ENCODE measurements at regions not wholly inside any gene's neighbourhood (a gene's known extent, or its start where the extent isn't known, plus 50 kb on each side); places are given as distances from the start of the nearest gene placed in this dataset.

DNA sequence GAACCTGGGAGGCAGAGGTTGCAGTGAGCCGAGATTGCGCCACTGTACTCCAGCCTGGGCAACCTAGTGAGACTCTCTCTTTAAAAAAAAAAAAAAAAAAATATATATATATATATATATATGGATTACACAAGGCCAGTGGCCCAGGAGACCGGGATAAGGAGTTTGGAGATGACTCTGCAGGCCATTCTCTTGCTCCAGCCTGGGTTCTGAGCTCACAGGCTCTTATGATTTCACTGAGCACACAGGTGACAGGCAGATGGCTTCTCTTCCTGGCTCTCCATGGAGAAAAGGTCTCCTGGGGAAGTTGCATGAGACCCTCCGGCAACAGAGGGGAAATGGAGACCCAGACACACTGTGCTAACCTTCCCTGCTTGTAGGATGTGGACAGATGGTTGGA is 98.7 kb upstream of the VASH1 start:
- TF ChIP-seq, protein P1, sequence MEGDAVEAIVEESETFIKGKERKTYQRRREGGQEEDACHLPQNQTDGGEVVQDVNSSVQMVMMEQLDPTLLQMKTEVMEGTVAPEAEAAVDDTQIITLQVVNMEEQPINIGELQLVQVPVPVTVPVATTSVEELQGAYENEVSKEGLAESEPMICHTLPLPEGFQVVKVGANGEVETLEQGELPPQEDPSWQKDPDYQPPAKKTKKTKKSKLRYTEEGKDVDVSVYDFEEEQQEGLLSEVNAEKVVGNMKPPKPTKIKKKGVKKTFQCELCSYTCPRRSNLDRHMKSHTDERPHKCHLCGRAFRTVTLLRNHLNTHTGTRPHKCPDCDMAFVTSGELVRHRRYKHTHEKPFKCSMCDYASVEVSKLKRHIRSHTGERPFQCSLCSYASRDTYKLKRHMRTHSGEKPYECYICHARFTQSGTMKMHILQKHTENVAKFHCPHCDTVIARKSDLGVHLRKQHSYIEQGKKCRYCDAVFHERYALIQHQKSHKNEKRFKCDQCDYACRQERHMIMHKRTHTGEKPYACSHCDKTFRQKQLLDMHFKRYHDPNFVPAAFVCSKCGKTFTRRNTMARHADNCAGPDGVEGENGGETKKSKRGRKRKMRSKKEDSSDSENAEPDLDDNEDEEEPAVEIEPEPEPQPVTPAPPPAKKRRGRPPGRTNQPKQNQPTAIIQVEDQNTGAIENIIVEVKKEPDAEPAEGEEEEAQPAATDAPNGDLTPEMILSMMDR (conservative IDR thresholded peaks at IDR 0.05): no peak
- no peak for TF ChIP-seq EZH2 (IDR thresholded peaks at IDR 0.05; ENCODE audit: low read depth)

All from PC-9 (cell line).